B cell (primary cell): ENCODE measurements at regions not wholly inside any gene's neighbourhood (a gene's known extent, or its start where the extent isn't known, plus 50 kb on each side); places are given as distances from the start of the nearest gene placed in this dataset.

ENCODE experiments used
- ATAC-seq: fragments of 200-7000 bp; cut with Tn5 transposase; one replicate; pipeline ENCODE4 v1.10.0; 2021; ENCODE audit warnings: low read depth, mild to moderate bottlenecking, moderate number of reproducible peaks, moderate library complexity
- CTCF ChIA-PET: fragments of 350-600 bp; sonication (Branson Sonifier 250); formaldehyde crosslinking; loops from one replicate; lab custom pipeline; 2021; ENCODE audit warnings: antibody characterized with exemption, inconsistent platforms; lab: Charles Lee
- POLR2A ChIA-PET: fragments of 350-600 bp; sonication (Branson Sonifier 250); formaldehyde crosslinking; loops from one replicate; lab custom pipeline; 2021; ENCODE audit warnings: antibody characterized with exemption; lab: Charles Lee
- DNase-seq: peaks from one replicate; pipeline ENCODE4 v3.0.0; 2013
- H2AFZ ChIP-seq: 2 replicates; pipeline ENCODE4 v1.6.1; 2012; ENCODE audit warnings: mild to moderate bottlenecking, low read depth, low read length; ENCODE audit not compliant: insufficient read depth, poor library complexity, severe bottlenecking
- H3K27ac ChIP-seq, 2 donors: 1 replicate in 1 of 2; 2 replicates in 1 of 2; pipeline ENCODE4 v1.5.1; 2012 to 2013; ENCODE audit warnings: low read length in 2 of 2, mild to moderate bottlenecking in 2 of 2, moderate library complexity in 1 of 2
- H3K27me3 ChIP-seq, 4 experiments: fragments of 200-600 bp in 1 of 4; sonication (generic) in 1 of 4; replicated peaks in 1 of 4; 1 replicate in 2 of 4; 2 replicates in 2 of 4; pipeline versions ENCODE4 v1.6.1 to v1.7.0; 2013 to 2016; ENCODE audit warnings: low read length in 3 of 4, mild to moderate bottlenecking in 2 of 4, mixed read lengths in 1 of 4, moderate library complexity in 1 of 4; ENCODE audit not compliant: insufficient read depth in 4 of 4, control insufficient read depth in 3 of 4; ENCODE audit errors: control extremely low read depth in 1 of 4
- H3K36me3 ChIP-seq, 2 experiments: replicated peaks in 1 of 2; 1 replicate in 1 of 2; 2 replicates in 1 of 2; pipeline versions ENCODE4 v1.6.1 to v1.7.1; 2013; ENCODE audit warnings: low read length in 1 of 2; ENCODE audit not compliant: insufficient read depth in 2 of 2, control insufficient read depth in 1 of 2; ENCODE audit errors: control extremely low read depth in 1 of 2, extremely low read depth in 1 of 2
- H3K4me1 ChIP-seq, 2 donors: fragments of 200-600 bp in 1 of 2; sonication (generic) in 1 of 2; 1 replicate in 1 of 2; 2 replicates in 1 of 2; pipeline versions ENCODE4 v1.5.1 to v1.6.1; 2013 to 2017; ENCODE audit warnings: low read length in 2 of 2; ENCODE audit not compliant: control insufficient read depth in 2 of 2, insufficient read depth in 2 of 2
- H3K4me2 ChIP-seq: replicated peaks from 2 replicates; pipeline ENCODE3; 2012; ENCODE audit warnings: mild to moderate bottlenecking, low read depth, low read length; ENCODE audit not compliant: poor library complexity, severe bottlenecking
- H3K4me3 ChIP-seq, 5 experiments: fragments of 200-600 bp in 1 of 5; sonication (generic) in 1 of 5; 1 replicate in 3 of 5; 2 replicates in 2 of 5; pipeline versions ENCODE4 v1.5.1 to v1.7.0; 2011 to 2016; ENCODE audit warnings: low read length in 4 of 5, mild to moderate bottlenecking in 4 of 5, low read depth in 2 of 5, control low read depth in 1 of 5, moderate library complexity in 1 of 5; ENCODE audit not compliant: insufficient read depth in 1 of 5; ENCODE audit errors: control extremely low read depth in 1 of 5, extremely low read depth in 1 of 5
- H3K79me2 ChIP-seq: fragments of 200-600 bp; sonication (generic); one replicate; pipeline ENCODE4 v1.6.0; 2016; ENCODE audit warnings: low read length; ENCODE audit not compliant: control insufficient read depth, insufficient read depth
- H3K9ac ChIP-seq: fragments of 200-600 bp; sonication (generic); 2 replicates; pipeline ENCODE4 v1.6.1; 2017; ENCODE audit warnings: mild to moderate bottlenecking, low read length, moderate library complexity
- H3K9me3 ChIP-seq, 3 donors: one replicate each; pipeline versions ENCODE4 v1.6.1 to v1.7.1; 2013; ENCODE audit warnings: low read length in 2 of 3; ENCODE audit not compliant: control insufficient read depth in 2 of 3, insufficient read depth in 1 of 3; ENCODE audit errors: control extremely low read depth in 1 of 3
- H4K20me1 ChIP-seq: 2 replicates; pipeline ENCODE4 v1.6.0; 2012; ENCODE audit warnings: mild to moderate bottlenecking, low read length; ENCODE audit not compliant: insufficient read depth, control insufficient read depth, poor library complexity, severe bottlenecking
- H3K27ac Mint-ChIP-seq: one replicate; pipeline ENCODE4 v1.8.0; 2021; ENCODE audit warnings: mixed read lengths
- H3K27me3 Mint-ChIP-seq: one replicate; pipeline ENCODE4 v1.8.0; 2021; ENCODE audit warnings: mixed read lengths
- H3K4me1 Mint-ChIP-seq: one replicate; pipeline ENCODE4 v1.8.0; 2021; ENCODE audit warnings: mixed read lengths
- H3K4me3 Mint-ChIP-seq: one replicate; pipeline ENCODE4 v1.8.0; 2021; ENCODE audit warnings: mixed read lengths
- H3K9me3 Mint-ChIP-seq: one replicate; pipeline ENCODE4 v1.8.0; 2022; ENCODE audit warnings: mixed read lengths; ENCODE audit not compliant: insufficient read depth
- EZH2 ChIP-seq: IDR thresholded peaks from 2 replicates; pipeline ENCODE4 v1.6.1; 2012; ENCODE audit warnings: borderline replicate concordance, low read depth, mild to moderate bottlenecking, moderate library complexity, low read length; ENCODE audit not compliant: insufficient read depth, poor library complexity, severe bottlenecking
- WGBS: methylation state at CpG from one replicate; pipeline ENCODE4 v1.1.5; 2013; ENCODE audit warnings: missing lambda C conversion rate; ENCODE audit not compliant: insufficient coverage; 5-methylcytosine and 5-hydroxymethylcytosine counted together
- intact Hi-C: fragments of 100-400 bp; cut with micrococcal nuclease; formaldehyde crosslinking; loops from one replicate; pipeline ENCODE4 v1.10.0; 2022
- TF ChIP-seq, protein P1 (sequence below): fragments of 200-600 bp; IDR thresholded peaks from one replicate; pipeline ENCODE4 v1.8.0; 2022; ENCODE audit warnings: antibody characterized with exemption, mild to moderate bottlenecking

DNA sequence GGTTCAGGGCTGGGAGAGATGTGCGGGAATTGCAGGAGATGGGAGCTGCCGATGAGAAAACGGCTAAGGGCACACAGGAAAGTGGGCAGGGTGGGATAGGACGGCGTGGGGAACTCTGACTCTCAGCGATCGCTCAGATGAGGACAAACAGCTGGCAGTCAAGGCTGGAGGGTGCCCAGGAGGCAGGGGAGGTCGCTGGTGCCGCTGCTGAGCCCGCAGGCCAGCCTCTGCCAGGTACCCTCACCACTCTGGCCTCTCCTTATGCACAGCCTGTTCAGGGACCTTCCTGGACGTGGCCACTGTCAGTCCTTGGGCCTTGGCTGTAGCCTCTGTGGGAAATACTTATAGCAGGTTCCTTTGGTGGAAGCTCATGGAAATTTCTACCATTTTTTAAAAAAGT, 308.6 kb downstream of the TEX29 start:
- Histone ChIP-seq H3K79me2 (no peaks in the 10 kb centered on the region), H3K27me3 (no peaks in the 10 kb centered on the region), H3K9me3 (peaks cover 0 to 12% (median 0%) of the 10 kb centered on the region in 3 donors), H4K20me1 (no peaks in the 10 kb centered on the region), H3K27ac (no peak overlapping the region), H3K4me2 (no peak overlapping the region), H3K4me3 (no peak overlapping the region), H3K36me3 (no peaks in the 10 kb centered on the region), H3K9ac (no peak overlapping the region), H2AFZ (no peak overlapping the region), H3K4me1 (no peaks in the 10 kb centered on the region)
- no peak for DNase-seq
- ATAC-seq: no peak
- ChIA-PET CTCF (no interaction called here), POLR2A (no interaction called here)
- no peaks in the 10 kb centered on the region for H3K4me1 Mint-ChIP-seq
- WGBS: 71% methylated on average over 10 of the region's 11 CpGs
- H3K9me3 Mint-ChIP-seq: no peaks in the 10 kb centered on the region
- no peak overlapping the region for H3K27ac Mint-ChIP-seq
- no peak overlapping the region for H3K4me3 Mint-ChIP-seq
- H3K27me3 Mint-ChIP-seq: no peaks in the 10 kb centered on the region
- TF ChIP-seq EZH2: no peak
- TF ChIP-seq, protein P1, sequence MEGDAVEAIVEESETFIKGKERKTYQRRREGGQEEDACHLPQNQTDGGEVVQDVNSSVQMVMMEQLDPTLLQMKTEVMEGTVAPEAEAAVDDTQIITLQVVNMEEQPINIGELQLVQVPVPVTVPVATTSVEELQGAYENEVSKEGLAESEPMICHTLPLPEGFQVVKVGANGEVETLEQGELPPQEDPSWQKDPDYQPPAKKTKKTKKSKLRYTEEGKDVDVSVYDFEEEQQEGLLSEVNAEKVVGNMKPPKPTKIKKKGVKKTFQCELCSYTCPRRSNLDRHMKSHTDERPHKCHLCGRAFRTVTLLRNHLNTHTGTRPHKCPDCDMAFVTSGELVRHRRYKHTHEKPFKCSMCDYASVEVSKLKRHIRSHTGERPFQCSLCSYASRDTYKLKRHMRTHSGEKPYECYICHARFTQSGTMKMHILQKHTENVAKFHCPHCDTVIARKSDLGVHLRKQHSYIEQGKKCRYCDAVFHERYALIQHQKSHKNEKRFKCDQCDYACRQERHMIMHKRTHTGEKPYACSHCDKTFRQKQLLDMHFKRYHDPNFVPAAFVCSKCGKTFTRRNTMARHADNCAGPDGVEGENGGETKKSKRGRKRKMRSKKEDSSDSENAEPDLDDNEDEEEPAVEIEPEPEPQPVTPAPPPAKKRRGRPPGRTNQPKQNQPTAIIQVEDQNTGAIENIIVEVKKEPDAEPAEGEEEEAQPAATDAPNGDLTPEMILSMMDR: no peak
- intact Hi-C loops: no loop called here

DNA sequence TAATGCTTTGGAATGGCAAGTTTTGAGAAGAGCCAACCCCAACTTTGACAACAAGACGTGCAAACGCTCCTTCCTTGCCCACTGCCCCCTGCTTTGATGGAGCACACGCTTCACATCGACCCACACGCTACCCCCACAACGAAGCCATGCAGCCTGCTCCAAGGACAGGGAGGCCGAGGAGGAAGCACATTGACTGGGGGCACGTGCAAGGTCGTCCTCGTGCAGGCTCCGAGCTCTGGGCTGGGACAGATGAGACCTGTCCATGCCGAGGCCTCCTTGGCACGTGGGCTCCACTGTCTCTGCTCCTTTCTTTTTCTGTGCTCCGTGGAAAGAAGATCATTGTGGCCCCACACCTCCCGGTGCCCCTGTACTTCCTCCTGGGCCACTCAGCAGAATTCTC, 309.0 kb downstream of the TEX29 start:
- Histone ChIP-seq H3K27me3 (no peaks in the 10 kb centered on the region), H4K20me1 (no peaks in the 10 kb centered on the region), H3K9ac (no peak overlapping the region), H3K9me3 (peaks cover 0 to 12% (median 0%) of the 10 kb centered on the region in 3 donors), H3K36me3 (no peaks in the 10 kb centered on the region), H3K4me2 (no peak overlapping the region), H3K4me1 (no peaks in the 10 kb centered on the region), H3K79me2 (no peaks in the 10 kb centered on the region), H3K4me3 (no peak overlapping the region), H2AFZ (no peak overlapping the region), H3K27ac (no peak overlapping the region)
- no peak for DNase-seq
- H3K4me1 Mint-ChIP-seq: no peaks in the 10 kb centered on the region
- no peak overlapping the region for H3K27ac Mint-ChIP-seq
- no peak overlapping the region for H3K4me3 Mint-ChIP-seq
- no peak for ATAC-seq
- H3K27me3 Mint-ChIP-seq: no peaks in the 10 kb centered on the region
- POLR2A ChIA-PET: no interaction called here
- CTCF ChIA-PET: no interaction called here
- TF ChIP-seq EZH2: no peak
- TF ChIP-seq, protein P1: no peak
- intact Hi-C loops: no loop called here
- WGBS: 85% methylated on average over 15 of the region's 15 CpGs
- H3K9me3 Mint-ChIP-seq: no peaks in the 10 kb centered on the region
